ENCODE measurements at regions not wholly inside any gene's neighbourhood (a gene's known extent, or its start where the extent isn't known, plus 50 kb on each side); places are given as distances from the start of the nearest gene placed in this dataset.
A peak's percentile ranks its signal among the peaks of the same experiment; 100 is the strongest.

GRCh38 chr3:26763723-26764122, 141.2 kb downstream of the LRRC3B start:
- H3K79me2 ChIP-seq (ENCODE audit: insufficient read depth, low read length): no peaks in the 10 kb centered on the region
- intact Hi-C loops (cut with micrococcal nuclease; ENCODE audit: unreplicated experiment) (no loop called here), in situ Hi-C loops (cut with HindIII; ENCODE audit: extremely low pct_ligation_motif_present, low pct_unique_long_range_greater_than_20kb) (no loop called here)
- no peak overlapping the region for H3K4me2 ChIP-seq (ENCODE audit: low read depth, low read length)
- no peak overlapping the region for H3K4me3 ChIP-seq (replicated peaks in 1 of 3; ENCODE audit: insufficient read depth in 1 of 3, low read depth in 2 of 3, low read length in 3 of 3)
- FAIRE-seq (no peak), ATAC-seq (no peak), DNase-seq (ENCODE audit: low spot score) (no peak)
- no peaks in the 10 kb centered on the region for H3K36me3 ChIP-seq (replicated peaks in 1 of 2; ENCODE audit: control insufficient read depth in 1 of 2, insufficient read depth in 2 of 2, low read length in 2 of 2)
- BruUV-seq (replicated peaks): no TSS peak
- TF ChIP-seq SMYD3 (CRISPR knock-in tag; IDR thresholded peaks at IDR 0.05) (no peak), CCAR2 (optimal IDR thresholded peaks at IDR 0.05; ENCODE audit: low read depth, low read length) (no peak), ZNF232 (CRISPR knock-in tag; IDR thresholded peaks at IDR 0.05; ENCODE audit: borderline replicate concordance) (no peak), GTF2F1 (IDR thresholded peaks at IDR 0.05; ENCODE audit: low read length) (no peak), SOX6 (IDR thresholded peaks at IDR 0.05) (0 out of 2 replicates have a peak, but pooled peaks have one; percentile 19), SOX6 (CRISPR knock-in tag; IDR thresholded peaks at IDR 0.05) (no peak), ERF (CRISPR knock-in tag; IDR thresholded peaks at IDR 0.05) (no peak), PCBP2 (optimal IDR thresholded peaks at IDR 0.05; ENCODE audit: low read depth, low read length, poor library complexity, severe bottlenecking) (peak; percentile 55), ZNF766 (CRISPR knock-in tag; IDR thresholded peaks at IDR 0.05; ENCODE audit: borderline replicate concordance) (no peak)
- TF ChIP-seq, protein P1, sequence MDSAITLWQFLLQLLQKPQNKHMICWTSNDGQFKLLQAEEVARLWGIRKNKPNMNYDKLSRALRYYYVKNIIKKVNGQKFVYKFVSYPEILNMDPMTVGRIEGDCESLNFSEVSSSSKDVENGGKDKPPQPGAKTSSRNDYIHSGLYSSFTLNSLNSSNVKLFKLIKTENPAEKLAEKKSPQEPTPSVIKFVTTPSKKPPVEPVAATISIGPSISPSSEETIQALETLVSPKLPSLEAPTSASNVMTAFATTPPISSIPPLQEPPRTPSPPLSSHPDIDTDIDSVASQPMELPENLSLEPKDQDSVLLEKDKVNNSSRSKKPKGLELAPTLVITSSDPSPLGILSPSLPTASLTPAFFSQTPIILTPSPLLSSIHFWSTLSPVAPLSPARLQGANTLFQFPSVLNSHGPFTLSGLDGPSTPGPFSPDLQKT (CRISPR knock-in tag; IDR thresholded peaks at IDR 0.05; ENCODE audit: borderline replicate concordance): no peak
- no peak overlapping the region for H3K9ac ChIP-seq (ENCODE audit: insufficient read depth, low read depth, low read length)
- no peaks in the 10 kb centered on the region for H3K4me1 ChIP-seq (ENCODE audit: insufficient read depth, low read length)
- H3K9me3 ChIP-seq (ENCODE audit: low read length): no peaks in the 10 kb centered on the region
- ChIA-PET POLR2A (no interaction called here), CTCF (ENCODE audit: low intra/inter-chr PET ratio, low total read pairs) (no interaction called here)
- no peaks in the 10 kb centered on the region for H4K20me1 ChIP-seq (ENCODE audit: insufficient read depth, low read length)
- H2AFZ ChIP-seq (ENCODE audit: low read length): no peak overlapping the region
- no peaks in the 10 kb centered on the region for H3K27me3 ChIP-seq (ENCODE audit: control insufficient read depth in 1 of 2, insufficient read depth in 2 of 2, low read length in 2 of 2)
- H3K27ac ChIP-seq (ENCODE audit: extremely low read length, insufficient read depth, low read length): no peak overlapping the region

- Histone ChIP-seq H3K9ac (ENCODE audit: insufficient read depth, low read depth, low read length) (no peak overlapping the region), H3K79me2 (ENCODE audit: insufficient read depth, low read length) (no peaks in the 10 kb centered on the region), H4K20me1 (ENCODE audit: insufficient read depth, low read length) (no peaks in the 10 kb centered on the region), H3K4me2 (ENCODE audit: low read depth, low read length) (no peak overlapping the region), H3K27me3 (ENCODE audit: control insufficient read depth in 1 of 2, insufficient read depth in 2 of 2, low read length in 2 of 2) (no peaks in the 10 kb centered on the region), H3K4me1 (ENCODE audit: insufficient read depth, low read length) (no peaks in the 10 kb centered on the region), H3K27ac (ENCODE audit: extremely low read length, insufficient read depth, low read length) (no peak overlapping the region), H3K9me3 (ENCODE audit: low read length) (no peaks in the 10 kb centered on the region), H3K4me3 (replicated peaks in 1 of 3; ENCODE audit: insufficient read depth in 1 of 3, low read depth in 2 of 3, low read length in 3 of 3) (no peak overlapping the region), H2AFZ (ENCODE audit: low read length) (no peak overlapping the region), H3K36me3 (replicated peaks in 1 of 2; ENCODE audit: control insufficient read depth in 1 of 2, insufficient read depth in 2 of 2, low read length in 2 of 2) (no peaks in the 10 kb centered on the region)
- TF ChIP-seq PRPF4 (IDR thresholded peaks at IDR 0.05; ENCODE audit: low read depth, low read length, poor library complexity, severe bottlenecking) (no peak), ATF7-NPFF (CRISPR knock-in tag; IDR thresholded peaks at IDR 0.05; ENCODE audit: low read depth) (no peak), ZNF83 (CRISPR knock-in tag; IDR thresholded peaks at IDR 0.05; ENCODE audit: borderline replicate concordance) (no peak), KDM5B (CRISPR knock-in tag; IDR thresholded peaks at IDR 0.05; ENCODE audit: borderline replicate concordance) (no peak), KDM1A (CRISPR knock-in tag; IDR thresholded peaks at IDR 0.05) (no peak), ZBTB7A (CRISPR knock-in tag; IDR thresholded peaks at IDR 0.05) (no peak), TCF7 (IDR thresholded peaks at IDR 0.05; ENCODE audit: low read depth) (no peak)
- FAIRE-seq: no peak
- ChIA-PET CTCF (ENCODE audit: low intra/inter-chr PET ratio, low total read pairs) (no interaction called here), POLR2A (no interaction called here)
- WGBS (ENCODE audit: low lambda C conversion rate): 0% methylated on average over 1 of the region's 1 CpG
- no TSS peak for BruUV-seq (replicated peaks)
- ATAC-seq: no peak
- intact Hi-C loops (cut with micrococcal nuclease; ENCODE audit: unreplicated experiment) (no loop called here), in situ Hi-C loops (cut with HindIII; ENCODE audit: extremely low pct_ligation_motif_present, low pct_unique_long_range_greater_than_20kb) (no loop called here)
- no peak for DNase-seq (ENCODE audit: low spot score)
These were observed 143.5 kb downstream of the LRRC3B start for GRCh38 chr3:26766031-26766430.

Data from HepG2 (cell line).